Tibial nerve (tissue), 4 donors: ENCODE measurements at regions not wholly inside any gene's neighbourhood (a gene's known extent, or its start where the extent isn't known, plus 50 kb on each side); places are given as distances from the start of the nearest gene placed in this dataset.

Source experiments
- EP300 ChIP-seq, 2 donors: sonication (generic); formaldehyde crosslinking; IDR thresholded peaks; one replicate each; pipeline ENCODE4 v1.6.1; 2017; ENCODE audit warnings: antibody characterized with exemption in 2 of 2, mild to moderate bottlenecking in 1 of 2
- POLR2A ChIP-seq, 2 donors: fragments of 450-650 bp; IDR thresholded peaks; one replicate each; pipeline ENCODE4 v1.6.1; 2017; ENCODE audit warnings: antibody characterized with exemption in 2 of 2, mild to moderate bottlenecking in 2 of 2, moderate library complexity in 2 of 2
- TF ChIP-seq, protein P1 (sequence below), 5 experiments: fragments of 200-600 bp in 3 of 5; fragments of 450-650 bp in 2 of 5; sonication (generic) in 3 of 5; IDR thresholded peaks; one replicate each; pipeline ENCODE4 v1.5.1; 2016 to 2019; ENCODE audit warnings: antibody characterized with exemption in 5 of 5, mild to moderate bottlenecking in 3 of 5, moderate library complexity in 2 of 5

DNA sequence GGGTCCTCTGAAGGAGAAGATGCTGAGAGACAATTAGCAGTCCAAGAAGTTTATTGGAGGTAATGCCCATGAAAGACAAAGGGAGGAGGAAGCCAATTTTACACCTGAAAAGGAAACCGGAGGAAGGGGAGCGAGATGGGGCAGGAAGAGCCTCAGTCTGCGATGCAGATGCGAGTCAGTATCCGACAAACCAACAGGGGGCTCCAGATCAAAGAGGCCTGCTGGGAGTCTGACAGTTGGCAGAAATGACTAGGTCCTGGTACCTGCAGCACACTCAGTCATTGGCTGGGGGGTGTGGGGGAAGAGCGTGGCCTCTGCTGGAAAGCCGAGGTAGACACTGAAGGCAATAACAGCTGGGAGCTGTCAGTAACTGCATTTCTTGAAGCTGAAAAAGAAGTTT, 231.1 kb upstream of the CENPE start:
- TF ChIP-seq, protein P1, sequence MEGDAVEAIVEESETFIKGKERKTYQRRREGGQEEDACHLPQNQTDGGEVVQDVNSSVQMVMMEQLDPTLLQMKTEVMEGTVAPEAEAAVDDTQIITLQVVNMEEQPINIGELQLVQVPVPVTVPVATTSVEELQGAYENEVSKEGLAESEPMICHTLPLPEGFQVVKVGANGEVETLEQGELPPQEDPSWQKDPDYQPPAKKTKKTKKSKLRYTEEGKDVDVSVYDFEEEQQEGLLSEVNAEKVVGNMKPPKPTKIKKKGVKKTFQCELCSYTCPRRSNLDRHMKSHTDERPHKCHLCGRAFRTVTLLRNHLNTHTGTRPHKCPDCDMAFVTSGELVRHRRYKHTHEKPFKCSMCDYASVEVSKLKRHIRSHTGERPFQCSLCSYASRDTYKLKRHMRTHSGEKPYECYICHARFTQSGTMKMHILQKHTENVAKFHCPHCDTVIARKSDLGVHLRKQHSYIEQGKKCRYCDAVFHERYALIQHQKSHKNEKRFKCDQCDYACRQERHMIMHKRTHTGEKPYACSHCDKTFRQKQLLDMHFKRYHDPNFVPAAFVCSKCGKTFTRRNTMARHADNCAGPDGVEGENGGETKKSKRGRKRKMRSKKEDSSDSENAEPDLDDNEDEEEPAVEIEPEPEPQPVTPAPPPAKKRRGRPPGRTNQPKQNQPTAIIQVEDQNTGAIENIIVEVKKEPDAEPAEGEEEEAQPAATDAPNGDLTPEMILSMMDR (IDR thresholded peaks at IDR 0.05): no peak
- TF ChIP-seq EP300 (IDR thresholded peaks at IDR 0.05): no peak
- TF ChIP-seq POLR2A (IDR thresholded peaks at IDR 0.05): no peak
